ENCODE measurements at regions not wholly inside any gene's neighbourhood (a gene's known extent, or its start where the extent isn't known, plus 50 kb on each side); places are given as distances from the start of the nearest gene placed in this dataset.
"Not testable (repeated sequence)": the region's sequence is repeated elsewhere in the genome, so short reads cannot be mapped to it uniquely, and the experiment has no call there.

DNA sequence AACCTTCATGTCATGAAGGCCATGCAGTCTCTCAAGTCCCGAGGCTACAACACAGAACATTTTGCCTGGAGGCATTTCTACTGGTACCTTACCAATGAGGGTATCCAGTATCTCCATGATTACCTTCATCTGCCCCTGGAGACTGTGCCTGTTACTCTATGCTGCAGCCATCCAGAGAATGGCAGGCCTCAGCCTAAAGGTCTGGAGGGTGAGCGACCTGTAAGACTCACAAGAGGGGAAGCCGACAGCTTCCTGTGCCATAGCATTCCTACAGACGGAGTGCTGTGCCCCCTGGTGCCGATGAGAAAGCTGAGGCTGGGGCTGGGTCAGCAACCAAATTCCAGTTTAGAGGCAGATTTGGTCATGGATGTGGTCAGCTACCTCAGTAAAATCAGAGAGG lies 51.3 kb upstream of the CADPS start:
- no peak for DNase-seq

DNA sequence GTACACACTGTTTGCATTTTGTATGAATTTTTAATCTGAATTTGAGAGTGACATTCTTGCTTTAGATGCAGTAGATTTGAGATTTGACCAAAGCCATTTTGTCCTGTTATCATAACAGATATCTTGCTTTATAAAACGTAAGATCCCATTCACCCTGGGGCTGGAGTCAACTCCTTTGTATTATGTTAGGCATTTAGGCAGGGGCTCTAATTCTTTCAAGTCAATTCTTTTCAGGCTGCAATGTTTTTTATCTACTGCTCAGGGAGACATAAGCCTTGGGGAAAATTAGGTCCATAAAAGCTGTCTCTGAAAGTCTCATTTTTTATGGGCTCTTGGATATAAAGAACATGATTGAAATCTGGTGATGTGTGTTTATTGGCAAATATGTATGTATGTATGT lies 53.0 kb upstream of the CADPS start:
- DNase-seq, result no peak

DNA sequence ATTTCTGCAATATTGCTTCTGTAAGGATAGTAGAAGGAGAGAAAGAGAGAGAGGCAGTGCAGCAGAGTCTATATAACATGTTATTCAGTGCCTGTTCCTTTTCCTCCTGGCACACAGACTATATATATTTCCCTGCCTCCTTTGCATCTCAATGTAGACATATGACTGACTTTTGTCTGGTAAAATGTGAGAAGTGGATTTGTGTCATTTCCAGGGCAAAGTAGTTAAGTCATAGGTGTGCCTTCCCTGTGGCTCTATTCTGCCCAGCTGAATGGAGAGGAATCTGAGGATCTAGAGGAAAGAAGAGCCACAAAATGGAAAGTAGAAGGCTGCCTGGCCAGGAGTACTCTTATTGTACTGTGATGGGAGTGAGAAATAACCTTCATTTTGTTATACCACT lies 54.6 kb upstream of the CADPS start:
- no peak for DNase-seq

DNA sequence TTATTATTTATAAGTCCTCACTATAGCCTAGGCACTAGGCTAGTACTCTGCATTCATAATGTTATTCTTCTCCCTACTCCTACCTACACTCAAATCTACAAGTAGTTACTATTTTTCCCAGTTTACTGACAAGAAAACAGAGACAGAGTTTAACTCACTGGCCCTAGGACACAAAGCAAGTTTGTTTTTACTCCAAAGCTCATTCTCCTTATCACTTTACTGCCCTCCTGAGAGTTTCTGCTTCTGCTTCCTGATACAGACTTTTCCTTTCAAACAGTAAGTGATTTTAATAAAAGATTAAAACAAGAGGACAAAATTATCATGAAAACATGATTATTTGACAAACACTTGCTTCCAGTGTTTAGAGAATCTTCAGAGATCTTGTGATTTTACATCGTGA lies 60.6 kb upstream of the CADPS start:
- DNase-seq, result no peak

DNA sequence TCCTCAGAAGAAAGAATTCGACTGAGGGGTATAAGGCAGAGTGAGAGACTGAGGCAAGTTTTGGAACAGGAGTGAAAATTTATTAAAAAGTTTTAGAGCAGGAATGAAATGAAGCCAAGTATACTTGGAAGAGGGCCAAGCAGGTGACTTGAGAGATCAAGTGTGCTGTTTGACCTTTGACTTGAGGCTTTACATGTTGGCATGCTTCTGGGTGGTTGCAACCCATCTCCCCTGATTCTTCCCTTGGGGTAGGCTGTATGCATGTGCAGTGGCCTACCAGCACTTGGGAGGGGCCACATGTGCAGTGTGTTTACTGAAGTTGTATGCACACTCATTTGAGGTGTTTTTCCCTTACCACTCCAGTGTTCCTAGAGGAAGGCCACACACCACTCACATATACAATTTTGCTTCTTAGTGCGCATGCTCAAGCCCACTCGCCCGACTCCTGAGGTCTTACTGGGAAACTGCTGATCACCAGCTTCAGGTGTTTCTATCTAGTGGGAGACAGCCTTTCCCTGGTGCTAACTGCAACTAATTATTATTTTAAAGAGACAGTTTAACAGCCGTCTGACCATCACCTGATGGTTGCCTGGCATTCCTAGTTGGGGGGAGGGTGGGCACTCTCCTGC lies 61.5 kb upstream of the CADPS start:
- no peak for DNase-seq

DNA sequence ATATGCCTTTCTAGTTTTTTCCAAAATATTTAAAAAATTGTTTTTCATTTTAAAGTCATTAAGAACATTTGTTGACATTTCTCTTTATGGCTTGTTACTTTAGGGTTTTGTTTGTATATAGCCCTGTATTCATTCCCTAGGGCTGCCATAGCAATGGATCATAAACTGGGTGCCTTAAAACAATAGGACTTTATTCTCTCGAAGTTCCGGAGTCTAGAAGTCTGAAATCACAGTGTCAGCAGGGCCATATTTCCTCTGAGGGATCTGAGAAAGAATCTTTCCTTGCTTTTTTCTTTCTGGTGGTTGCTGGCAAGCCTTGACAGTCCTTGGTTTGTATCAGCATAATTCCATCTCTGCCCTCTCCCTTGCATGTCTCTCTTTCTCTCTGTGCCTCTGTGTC lies 63.4 kb upstream of the CADPS start:
- no peak for DNase-seq

DNA sequence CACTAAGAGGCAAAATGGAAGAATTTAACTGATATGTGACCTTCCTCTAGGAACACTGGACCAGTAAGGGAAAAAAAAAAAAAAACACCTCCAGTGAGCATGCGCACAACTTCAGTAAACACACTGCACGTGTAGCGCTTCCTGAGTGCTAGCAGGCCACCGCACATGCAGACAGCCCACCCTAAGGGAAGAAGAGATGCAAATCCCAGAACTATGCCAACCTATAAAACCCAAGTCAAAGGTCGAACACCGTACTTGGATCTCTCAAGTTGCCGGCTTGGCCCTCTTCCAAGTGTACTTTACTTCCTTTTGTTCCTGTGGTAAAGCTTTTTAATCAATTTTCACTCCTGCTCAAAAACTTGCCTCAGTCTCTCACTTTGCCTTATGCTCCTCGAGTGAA lies 64.5 kb upstream of the CADPS start:
- DNase-seq, result no peak

DNA sequence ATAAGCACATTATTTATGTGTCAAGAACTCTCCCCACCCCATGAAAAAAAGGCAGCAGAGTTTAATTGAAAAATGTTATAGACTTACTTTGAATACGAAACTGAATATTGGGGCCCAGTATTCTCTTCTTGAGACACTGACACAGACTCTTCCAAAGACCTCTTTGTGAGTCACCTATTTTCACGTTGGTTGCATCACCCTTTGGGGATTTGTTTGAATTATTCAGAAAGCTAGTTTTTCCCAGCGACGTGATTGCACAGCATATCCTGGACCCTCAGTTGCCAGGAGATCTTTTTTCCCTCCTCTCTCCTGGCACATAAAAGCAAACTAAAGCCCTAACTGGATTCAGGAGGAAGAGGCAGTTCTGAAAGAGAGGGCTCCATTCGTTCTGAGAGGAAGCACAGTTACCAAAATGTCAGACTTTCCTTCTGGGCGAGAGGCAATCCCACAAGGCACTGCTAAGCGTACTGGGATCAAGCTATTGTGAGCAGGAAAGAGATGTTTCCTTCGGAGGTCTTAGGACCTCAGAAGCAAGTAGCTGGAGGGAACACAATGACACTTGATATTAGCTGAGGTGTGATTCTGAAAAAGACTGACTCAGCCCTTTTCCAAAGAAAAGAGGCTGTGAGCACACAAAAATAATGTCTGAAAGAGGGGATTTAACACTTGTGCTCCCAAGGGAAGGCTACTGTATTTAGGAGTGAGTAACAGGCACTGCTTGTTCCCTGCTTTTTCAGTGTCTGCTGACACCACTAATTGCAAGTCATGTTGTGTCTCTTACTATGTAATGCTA lies 65.8 kb upstream of the CADPS start:
- DNase-seq, result no peak

DNA sequence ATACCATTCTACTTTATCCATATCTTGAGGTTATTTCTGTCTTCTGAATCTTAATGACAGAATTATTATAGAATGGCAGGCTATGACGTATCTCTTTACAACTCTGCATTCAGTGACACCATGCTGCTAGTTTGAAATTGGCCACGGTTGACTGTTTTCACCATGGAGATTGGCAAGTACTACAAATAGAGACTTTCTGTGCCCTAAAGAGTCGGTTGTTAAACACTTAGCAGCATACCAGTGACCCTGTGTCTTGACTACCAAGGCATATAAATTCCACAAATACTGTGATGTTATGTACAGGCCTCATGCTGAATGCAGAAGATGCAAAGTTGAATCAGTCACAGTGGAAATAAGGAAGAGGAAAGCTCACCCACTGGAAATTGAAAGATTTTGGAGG lies 67.0 kb upstream of the CADPS start:
- DNase-seq, result no peak

DNA sequence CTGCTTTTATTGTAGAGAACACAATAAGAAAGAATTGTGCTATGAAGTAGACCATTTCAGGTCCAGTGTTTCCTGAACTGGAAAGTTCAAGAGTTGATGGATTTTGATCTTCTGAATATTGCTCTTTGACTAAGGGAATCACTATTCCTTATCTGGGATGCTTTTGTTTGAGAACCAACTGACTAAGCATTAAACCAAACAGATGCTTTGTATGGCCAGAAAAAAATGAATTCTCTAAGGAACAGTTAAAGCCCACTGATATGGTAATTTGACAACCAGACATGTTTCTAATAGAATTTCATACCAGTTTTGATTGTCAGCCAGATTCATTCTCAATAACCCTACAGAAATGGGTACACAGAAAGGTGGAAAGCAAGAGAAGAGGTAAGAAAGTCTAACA lies 67.5 kb upstream of the CADPS start:
- DNase-seq, result no peak

DNA sequence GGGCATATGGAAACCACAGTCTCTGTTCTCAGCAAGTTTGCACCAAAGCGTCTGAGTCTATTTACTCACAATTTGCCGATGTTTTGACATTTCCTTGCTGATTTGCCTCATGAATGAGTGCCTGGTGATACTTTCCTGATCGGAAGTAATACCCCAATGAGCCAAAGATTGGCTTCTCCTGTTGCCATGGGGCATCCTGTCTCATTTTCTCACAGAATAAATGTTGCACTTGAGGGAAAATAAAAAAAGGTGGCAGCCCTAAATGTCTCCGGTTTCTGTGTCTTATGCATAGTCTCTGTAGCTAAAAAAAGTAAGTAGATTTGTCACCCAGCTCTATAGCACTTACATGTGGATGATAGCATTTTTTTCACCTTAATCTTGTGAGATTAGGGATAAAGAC lies 73.7 kb upstream of the CADPS start:
- no peak for DNase-seq

DNA sequence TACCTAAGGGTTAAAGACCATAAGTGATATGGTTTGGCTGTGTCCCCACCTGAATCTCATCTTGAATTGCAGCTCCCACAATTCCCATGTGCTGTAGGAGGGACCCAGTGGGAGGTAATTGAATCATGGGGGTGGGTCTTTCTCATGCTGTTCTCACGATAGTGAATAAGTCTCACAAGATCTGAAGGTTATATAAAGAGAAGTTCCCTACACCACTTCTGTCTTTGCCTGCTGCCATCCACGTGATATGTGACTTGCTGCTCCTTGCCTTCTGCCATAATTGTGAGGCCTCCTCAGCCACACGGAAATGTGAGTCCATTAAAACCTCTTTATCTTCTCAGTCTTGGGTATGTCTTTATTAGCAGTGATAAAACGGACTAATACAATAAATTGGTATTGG lies 75.0 kb upstream of the CADPS start:
- DNase-seq, result no peak

DNA sequence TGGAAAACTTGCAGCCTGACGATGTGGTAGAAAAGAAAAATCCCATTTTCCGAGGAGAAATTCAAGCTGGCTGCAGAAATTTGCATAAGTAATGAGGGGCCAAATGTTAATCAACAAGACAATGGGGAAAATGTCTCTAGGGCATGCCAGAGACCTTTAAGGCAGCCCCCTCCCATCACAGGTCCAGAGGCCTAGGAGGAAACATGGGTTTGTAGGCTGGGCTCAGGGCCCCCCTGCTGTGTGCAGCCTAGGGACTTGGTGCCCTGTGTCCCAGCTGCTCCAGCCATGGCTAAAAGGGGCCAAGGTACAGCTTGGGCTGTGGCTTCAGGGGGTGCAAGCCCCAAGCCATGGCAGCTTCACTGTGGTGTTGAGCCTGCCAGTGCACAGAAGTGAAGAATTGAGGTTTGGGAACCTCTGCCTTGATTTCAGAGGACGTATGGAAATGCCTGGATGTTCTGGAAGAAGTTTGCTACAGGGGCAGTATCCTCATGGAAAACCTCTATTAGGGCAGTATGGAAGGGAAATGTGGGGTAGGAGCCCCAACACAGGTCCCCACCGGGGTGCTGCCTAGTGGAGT lies 75.9 kb upstream of the CADPS start:
- no peak for DNase-seq

DNA sequence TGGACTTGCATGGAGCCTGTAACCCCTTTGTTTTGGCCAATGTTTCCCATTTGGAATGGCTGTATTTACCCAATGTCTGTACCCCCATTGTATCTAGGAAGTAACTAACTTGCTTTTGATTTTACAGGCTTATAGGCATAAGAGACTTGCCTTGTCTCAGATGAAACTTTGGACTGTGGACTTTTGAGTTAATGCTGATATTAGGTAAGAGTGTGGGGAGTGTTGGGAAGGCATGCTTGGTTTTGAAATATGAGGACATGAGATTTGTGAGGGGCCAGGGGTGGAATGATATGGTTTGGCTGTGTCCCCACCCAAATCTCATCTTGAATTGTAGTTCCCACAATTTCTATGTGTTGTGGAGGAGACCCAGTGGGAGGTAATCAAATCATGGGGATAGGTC lies 76.7 kb upstream of the CADPS start:
- not testable (repeated sequence) for DNase-seq

DNA sequence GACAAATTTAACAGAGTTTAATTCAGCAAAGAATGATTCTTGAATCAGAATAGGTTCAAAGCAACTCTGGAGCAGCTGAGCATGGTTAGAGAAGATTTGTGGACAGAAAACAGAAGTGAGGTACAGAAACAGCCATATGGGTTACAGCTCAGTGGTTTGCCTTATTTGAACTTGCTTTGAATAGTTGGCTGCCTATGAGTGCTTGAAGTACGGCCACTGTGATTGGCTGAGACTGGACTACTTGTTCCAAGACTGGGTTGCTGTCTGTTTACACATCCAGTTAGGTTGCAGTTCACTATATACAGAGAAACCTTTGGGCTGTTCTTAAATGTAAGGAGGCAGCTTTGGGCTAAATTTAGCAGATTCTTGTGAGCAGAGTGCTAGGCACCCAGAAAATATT lies 79.4 kb upstream of the CADPS start:
- no peak for DNase-seq

DNA sequence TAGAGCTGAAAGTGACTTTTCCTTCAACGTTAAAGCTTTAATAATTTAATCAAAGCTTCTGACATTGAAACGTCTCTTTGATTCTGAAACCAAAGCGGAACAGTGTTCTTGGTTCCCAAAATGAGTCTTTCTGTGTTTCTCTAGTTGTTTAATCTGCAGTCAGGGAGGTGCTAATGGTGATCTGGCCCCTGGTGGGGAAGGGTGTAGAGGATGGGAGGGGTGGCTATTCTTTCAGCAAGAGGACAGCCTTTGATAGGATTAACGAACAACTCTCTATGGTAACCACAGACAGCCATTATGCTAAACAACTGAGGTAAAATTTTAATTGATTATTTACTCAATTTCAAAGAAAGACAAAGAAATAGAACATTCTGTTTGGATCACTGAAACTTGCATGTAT lies 79.9 kb upstream of the CADPS start:
- no peak for DNase-seq

DNA sequence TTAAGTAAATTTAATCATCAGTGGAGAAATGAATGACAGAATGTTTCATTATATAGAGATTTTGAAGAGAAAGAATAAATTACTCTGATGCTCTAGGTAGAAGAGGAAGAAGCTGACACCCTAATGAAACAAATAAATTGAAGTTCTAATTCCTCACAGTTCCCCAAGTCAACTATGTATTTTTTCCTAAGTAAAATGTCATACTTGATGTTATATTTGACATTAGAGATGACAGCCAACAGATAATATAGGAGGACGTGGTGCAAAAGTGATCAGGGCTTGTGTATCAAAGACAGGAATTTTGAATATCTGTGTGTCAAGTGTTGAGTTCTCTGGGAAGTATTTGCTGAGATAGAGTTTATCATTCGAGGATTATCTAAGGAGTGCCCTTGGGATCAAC lies 81.2 kb upstream of the CADPS start:
- DNase-seq, result no peak

DNA sequence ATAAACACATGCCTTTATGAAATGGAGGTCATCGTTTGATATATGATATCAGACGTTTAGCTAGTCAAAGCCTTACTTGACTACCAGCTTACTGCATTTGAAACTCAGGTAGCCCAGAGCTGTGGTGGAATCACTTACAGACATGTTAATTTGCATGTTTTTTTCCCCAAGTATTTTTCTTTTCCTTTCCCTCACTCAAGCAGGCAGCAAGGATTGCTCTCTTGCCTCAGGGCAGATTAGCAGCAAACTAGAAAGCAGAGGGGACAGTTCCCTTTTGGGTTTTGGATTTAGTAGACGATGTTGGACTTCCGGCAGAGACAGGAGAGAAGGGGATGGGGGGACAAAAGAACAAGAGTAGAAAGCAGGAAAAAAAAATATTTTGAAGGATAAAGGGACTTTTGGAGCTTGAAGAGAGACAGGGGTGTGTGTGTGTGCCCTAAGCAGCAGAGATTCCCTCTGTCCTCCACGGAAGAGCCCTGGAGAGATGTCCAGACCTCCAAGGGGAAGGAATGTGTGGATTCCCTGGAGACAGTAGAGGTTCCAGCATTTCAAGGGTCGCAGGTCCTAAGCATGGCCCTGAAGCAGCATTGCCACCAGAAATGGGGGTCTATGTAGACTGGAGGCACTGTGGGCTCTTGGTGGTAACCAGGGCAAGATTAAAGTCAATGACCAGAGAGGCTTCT lies 86.8 kb upstream of the CADPS start:
- no peak for DNase-seq

DNA sequence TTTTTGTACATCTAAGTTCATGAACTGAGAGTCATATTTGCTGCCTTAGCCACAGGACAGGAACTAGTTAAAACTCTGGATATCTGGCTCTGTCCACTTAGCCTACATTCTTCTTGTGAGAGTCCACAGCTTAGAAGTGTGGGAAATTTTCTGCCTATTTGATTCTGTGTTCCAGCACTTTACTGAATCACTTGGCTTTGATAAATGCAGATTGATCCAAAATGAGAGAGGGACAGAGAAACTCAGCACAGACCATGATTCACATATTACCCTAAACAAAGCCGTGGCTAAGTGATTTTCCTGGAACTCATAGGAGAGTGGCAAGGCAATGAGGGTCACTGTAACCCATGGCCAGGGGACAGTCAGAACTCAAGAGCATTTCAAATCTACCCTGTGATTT lies 87.5 kb upstream of the CADPS start:
- peak; percentile 41 for DNase-seq

DNA sequence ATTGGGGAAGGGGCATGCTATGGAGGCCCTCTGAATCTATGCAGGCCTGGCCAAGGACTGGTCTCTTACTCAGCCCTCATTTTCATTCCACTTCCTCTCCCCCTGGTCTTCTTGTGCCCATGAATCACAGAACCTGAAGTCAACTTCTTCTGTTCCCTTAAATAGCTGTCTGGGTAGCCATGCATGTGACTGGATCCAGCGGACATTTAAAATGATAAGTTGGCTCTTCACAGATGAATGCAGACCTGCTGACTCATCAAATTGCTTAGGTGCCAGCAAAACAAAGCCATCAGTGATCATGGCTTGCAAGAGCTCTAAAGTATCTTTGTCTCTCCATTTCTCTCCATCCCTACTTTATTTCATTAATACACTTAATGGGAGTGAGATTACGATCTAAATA lies 90.1 kb upstream of the CADPS start:
- DNase-seq, result no peak

DNA sequence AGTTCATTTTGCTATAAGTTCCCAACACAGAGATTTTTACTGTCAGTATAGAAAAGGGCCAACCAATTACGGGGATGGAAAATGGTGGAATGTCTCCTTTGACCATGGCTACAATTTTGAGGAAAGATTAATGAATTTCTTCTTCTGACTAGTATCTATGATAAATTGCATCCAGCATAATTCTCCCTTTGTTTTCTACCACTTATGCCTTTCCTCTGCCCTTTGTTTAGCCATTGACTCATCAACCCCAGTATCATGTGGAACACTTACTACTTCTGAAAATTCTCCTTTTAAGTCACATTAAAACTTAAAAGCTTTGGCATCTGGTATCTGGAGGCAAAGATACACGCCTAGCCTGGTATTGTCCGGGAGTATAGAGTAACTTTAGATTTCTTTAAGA lies 92.9 kb upstream of the CADPS start:
- DNase-seq, result no peak

DNA sequence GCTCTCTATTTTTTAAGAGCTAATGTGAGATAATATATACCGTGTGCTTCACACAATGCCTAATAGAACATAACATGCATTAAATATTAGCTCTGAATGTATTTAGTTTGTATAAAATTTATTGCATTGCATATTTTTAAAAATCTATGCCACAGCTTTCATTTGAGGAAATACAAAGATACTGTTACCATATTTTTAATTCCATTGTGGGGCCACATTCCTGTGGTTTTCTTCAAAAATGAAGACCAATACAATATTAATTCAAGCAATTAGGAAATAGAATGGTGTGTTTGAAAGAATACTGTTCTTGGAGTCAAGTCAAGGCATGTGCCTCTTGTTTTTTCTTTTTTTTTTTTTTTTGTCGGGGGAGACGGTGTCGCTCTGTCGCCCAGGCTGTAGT lies 95.4 kb upstream of the CADPS start:
- no peak for DNase-seq

DNA sequence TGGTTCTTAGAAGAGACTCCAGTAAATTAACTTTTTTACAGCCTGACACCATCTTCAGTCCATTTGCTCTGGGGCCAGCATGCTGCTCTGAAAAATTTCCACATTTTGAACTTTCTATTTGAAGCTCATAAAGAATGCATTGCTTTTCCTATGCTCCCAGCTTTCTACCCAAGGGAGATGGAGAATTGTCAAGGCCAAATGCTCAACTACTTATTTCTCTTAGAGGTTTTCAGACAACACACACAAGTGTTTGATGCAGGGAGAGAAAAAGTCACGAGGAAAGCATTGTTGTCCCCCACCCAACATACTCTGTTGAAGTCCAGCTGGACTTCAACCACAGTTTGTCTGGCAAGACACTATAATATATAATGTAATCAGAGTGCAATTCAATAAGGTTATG lies 100.3 kb upstream of the CADPS start:
- DNase-seq, result peak; percentile 14
